GM20000 (cell line): ENCODE measurements at regions not wholly inside any gene's neighbourhood (a gene's known extent, or its start where the extent isn't known, plus 50 kb on each side); places are given as distances from the start of the nearest gene placed in this dataset.
"Not testable (repeated sequence)": the region's sequence is repeated elsewhere in the genome, so short reads cannot be mapped to it uniquely, and the experiment has no call there.

Experiments
- DNase-seq: peaks from one replicate; pipeline ENCODE4 v3.0.0; 2012; ENCODE audit warnings: low spot score
- CTCF ChIP-seq: IDR thresholded peaks from 2 replicates; pipeline ENCODE4 v1.5.1; 2012; ENCODE audit warnings: mild to moderate bottlenecking, control low read depth; ENCODE audit errors: extremely low read depth, missing control alignments

- DNase-seq, result no peak
- TF ChIP-seq CTCF, result no peak
Measured at GRCh38 chr6:133129556-133129955, 111.6 kb upstream of the EYA4 start.

- TF ChIP-seq CTCF, result no peak
- no peak for DNase-seq
Measured at GRCh38 chr6:133130863-133131262, 110.3 kb upstream of the EYA4 start.

GRCh38 chr6:133131621-133132465 is 109.3 kb upstream of the EYA4 start:
- no peak for DNase-seq
- no peak for TF ChIP-seq CTCF

GRCh38 chr6:133132466-133132971 is 108.6 kb upstream of the EYA4 start:
- DNase-seq, result no peak
- TF ChIP-seq CTCF, result no peak

GRCh38 chr6:133136177-133136880 is 104.8 kb upstream of the EYA4 start:
- no peak for TF ChIP-seq CTCF

GRCh38 chr6:133147470-133148184 is 93.5 kb upstream of the EYA4 start:
- not testable (repeated sequence) for DNase-seq

More at GRCh38 chr6:133136177-133136880, 104.8 kb upstream of the EYA4 start:
- DNase-seq, result no peak

GRCh38 chr6:133156689-133157088 is 84.5 kb upstream of the EYA4 start:
- no peak for TF ChIP-seq CTCF

More at GRCh38 chr6:133156689-133157088, 84.5 kb upstream of the EYA4 start:
- no peak for DNase-seq
